VCaP (cell line): ENCODE measurements at regions not wholly inside any gene's neighbourhood (a gene's known extent, or its start where the extent isn't known, plus 50 kb on each side); places are given as distances from the start of the nearest gene placed in this dataset.
"Not testable (repeated sequence)": the region's sequence is repeated elsewhere in the genome, so short reads cannot be mapped to it uniquely, and the experiment has no call there.

Experiments used
- H3K27ac ChIP-seq: fragments of 450-650 bp; 2 replicates; pipeline ENCODE4 v1.5.1; 2017
- CTCF ChIP-seq: fragments of 450-650 bp; conservative IDR thresholded peaks from 2 replicates; pipeline ENCODE4 v1.5.1; 2017; ENCODE audit warnings: mild to moderate bottlenecking, moderate library complexity

GRCh38 chr18:71301596-71301995 lies 1012.8 kb downstream of the SOCS6 start:
- no peak for TF ChIP-seq CTCF
- no peak overlapping the region for H3K27ac ChIP-seq

DNA sequence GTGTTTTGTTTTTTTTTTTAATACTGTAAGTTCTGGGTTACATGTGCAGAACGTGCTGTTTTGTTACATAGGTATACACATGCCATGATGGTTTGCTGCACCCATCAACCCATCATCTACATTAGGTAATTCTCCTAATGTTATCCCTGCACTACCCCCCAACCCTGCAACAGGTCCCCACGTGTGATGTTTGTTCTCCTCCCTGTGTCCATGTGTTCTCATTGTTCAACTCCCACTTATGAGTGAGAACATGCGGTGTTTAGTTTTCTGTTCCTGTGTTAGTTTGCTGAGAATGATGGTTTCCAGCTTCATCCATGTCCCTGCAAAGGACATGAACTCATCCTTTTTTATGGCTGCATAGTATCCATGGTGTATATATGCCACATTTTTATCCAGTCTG lies 1005.4 kb downstream of the SOCS6 start:
- not testable (repeated sequence) for H3K27ac ChIP-seq

DNA sequence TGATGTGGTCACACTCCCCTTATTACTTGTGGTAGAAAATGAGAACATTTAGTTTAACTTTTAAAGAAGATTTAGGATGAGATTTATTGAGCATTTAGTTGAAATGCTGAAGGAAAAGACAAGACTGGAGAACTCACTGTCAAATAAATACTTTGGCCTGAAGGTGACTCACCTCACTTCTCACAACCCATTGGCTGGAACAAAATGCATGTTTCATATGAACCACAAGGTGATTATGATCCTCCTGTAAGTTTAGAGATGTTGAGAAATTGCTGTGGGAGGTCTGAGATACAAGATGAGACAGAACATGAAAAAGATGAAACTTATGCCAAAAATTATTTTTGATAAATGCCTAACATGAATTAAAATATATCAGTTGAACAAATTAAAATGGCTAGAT lies 1004.5 kb downstream of the SOCS6 start:
- no peak overlapping the region for H3K27ac ChIP-seq
- no peak for TF ChIP-seq CTCF

DNA sequence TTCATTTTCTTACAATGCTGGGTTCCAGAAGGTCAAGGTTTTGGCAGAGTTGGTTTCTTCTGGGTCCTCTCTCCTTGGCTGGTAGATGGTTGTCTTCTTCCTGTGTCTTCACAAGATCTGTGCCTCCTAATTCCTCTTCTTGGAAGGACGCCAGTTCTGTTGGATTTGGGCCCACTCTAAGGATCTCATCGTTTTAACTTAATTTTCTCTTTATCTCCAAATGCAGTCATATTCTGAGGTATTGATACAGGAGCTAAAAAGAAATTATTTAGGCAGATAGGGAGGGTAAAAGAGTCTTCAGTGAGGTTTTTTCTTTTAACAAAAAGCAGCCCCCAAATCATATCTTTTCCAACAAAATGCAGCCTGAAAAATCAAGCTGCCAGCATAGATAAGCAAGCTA lies 998.4 kb downstream of the SOCS6 start:
- H3K27ac ChIP-seq = no peak overlapping the region
- TF ChIP-seq CTCF = no peak

DNA sequence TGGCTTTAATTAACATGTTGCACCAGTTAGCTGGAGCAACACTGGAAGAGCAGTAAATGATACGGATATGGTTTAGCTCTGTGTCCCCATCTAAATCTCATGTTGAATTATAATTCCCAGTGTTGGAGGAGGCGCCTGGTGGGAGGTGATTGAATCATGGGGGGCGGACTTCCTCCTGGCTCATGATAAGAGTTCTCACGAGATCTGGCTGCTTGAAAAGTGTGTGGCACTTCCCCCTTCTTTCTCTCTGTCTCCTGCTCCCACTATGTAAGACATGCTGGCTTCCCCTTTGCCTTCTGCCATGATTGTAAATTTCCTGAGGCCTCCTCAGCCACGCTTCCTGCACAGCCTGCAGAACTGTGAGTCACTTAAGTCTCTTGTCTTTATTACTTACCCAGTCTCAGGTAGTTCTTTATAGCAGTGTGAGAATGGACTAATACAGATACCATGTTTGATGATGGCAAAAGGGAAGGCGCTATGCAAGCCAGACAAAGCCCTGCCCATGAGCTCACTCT lies 963.6 kb downstream of the SOCS6 start:
- TF ChIP-seq CTCF = no peak
- no peak overlapping the region for H3K27ac ChIP-seq

GRCh38 chr18:71250191-71250590 lies 961.3 kb downstream of the SOCS6 start:
- TF ChIP-seq CTCF = no peak

GRCh38 chr18:71249791-71250190 lies 960.9 kb downstream of the SOCS6 start:
- TF ChIP-seq CTCF = no peak

More at GRCh38 chr18:71250191-71250590, 961.3 kb downstream of the SOCS6 start:
- H3K27ac ChIP-seq = no peak overlapping the region

GRCh38 chr18:71242981-71243380 lies 954.1 kb downstream of the SOCS6 start:
- no peak for TF ChIP-seq CTCF
- H3K27ac ChIP-seq = no peak overlapping the region

More at GRCh38 chr18:71249791-71250190, 960.9 kb downstream of the SOCS6 start:
- H3K27ac ChIP-seq = no peak overlapping the region
